ENCODE measurements at regions not wholly inside any gene's neighbourhood (a gene's known extent, or its start where the extent isn't known, plus 50 kb on each side); places are given as distances from the start of the nearest gene placed in this dataset.

DNA sequence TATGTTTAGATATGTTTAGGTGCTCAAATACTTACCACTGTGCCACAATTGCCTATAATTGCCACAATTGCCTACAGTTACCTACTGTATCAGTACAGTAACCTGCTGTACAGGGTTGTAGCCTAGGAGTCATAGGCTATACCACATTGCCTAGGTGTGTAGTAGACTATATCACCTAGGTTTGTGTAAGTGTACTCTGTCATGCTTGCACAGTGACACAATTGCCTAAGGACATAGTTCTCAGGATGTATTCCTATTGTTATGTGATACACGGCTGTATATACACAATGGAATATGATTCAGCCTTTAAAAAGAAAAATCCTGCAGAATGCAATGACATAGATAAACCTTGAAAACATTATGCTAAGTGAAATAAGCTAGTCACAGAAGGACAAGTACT is 264.8 kb downstream of the RAP2B start:
- no peaks in the 10 kb centered on the region for H3K36me3 ChIP-seq (ENCODE audit: control insufficient read depth, low read length)
- H3K9me3 ChIP-seq (ENCODE audit: control insufficient read depth, insufficient read depth, low read length) = peaks cover 1% of the 10 kb centered on the region; the same call in 1 of the 2 replicates
- no peaks in the 10 kb centered on the region for H3K27me3 ChIP-seq (ENCODE audit: control insufficient read depth, low read length)
- no peak overlapping the region for H3K4me3 ChIP-seq (ENCODE audit: low read length)
- no peaks in the 10 kb centered on the region for H3K4me1 ChIP-seq (ENCODE audit: control insufficient read depth, low read length)
- no peaks in the 10 kb centered on the region for H3K79me2 ChIP-seq (ENCODE audit: control insufficient read depth, low read length)
- no peak for TF ChIP-seq EZH2phosphoT487 (IDR thresholded peaks at IDR 0.05; ENCODE audit: borderline replicate concordance, low read length)
- TF ChIP-seq, protein P1, sequence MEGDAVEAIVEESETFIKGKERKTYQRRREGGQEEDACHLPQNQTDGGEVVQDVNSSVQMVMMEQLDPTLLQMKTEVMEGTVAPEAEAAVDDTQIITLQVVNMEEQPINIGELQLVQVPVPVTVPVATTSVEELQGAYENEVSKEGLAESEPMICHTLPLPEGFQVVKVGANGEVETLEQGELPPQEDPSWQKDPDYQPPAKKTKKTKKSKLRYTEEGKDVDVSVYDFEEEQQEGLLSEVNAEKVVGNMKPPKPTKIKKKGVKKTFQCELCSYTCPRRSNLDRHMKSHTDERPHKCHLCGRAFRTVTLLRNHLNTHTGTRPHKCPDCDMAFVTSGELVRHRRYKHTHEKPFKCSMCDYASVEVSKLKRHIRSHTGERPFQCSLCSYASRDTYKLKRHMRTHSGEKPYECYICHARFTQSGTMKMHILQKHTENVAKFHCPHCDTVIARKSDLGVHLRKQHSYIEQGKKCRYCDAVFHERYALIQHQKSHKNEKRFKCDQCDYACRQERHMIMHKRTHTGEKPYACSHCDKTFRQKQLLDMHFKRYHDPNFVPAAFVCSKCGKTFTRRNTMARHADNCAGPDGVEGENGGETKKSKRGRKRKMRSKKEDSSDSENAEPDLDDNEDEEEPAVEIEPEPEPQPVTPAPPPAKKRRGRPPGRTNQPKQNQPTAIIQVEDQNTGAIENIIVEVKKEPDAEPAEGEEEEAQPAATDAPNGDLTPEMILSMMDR (IDR thresholded peaks at IDR 0.05; ENCODE audit: low read depth, low read length, poor library complexity, severe bottlenecking) = no peak
- no peaks in the 10 kb centered on the region for H3F3A ChIP-seq (ENCODE audit: control insufficient read depth, insufficient read depth)
- H3K9me2 ChIP-seq (replicated peaks; ENCODE audit: control insufficient read depth, low read length) = no peaks in the 10 kb centered on the region
- H4K20me1 ChIP-seq (ENCODE audit: control insufficient read depth, insufficient read depth, low read depth, low read length) = no peaks in the 10 kb centered on the region
- H3K4me2 ChIP-seq (ENCODE audit: low read length) = no peak overlapping the region
- no peak overlapping the region for H3K27ac ChIP-seq (ENCODE audit: low read depth, low read length)

DNA sequence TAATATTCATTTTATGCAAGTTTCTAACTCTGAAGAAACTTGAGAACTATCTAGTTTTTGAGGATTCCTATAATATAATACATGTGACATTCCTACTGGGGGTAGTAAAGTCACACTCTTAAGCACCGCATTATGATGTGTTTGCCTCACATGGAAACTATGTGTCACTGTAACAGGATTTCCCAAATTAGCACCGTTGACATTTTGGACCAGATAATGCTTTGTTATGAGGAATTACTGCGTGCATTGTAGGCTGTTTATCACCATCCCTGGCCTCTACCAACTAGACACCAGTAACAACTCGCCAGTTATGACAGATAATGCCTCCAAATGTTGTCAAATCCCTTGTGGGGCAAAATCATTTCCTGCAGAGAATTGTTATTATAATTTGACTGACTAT is 267.8 kb downstream of the RAP2B start:
- H3K9me2 ChIP-seq (replicated peaks; ENCODE audit: control insufficient read depth, low read length) = no peaks in the 10 kb centered on the region
- H3K79me2 ChIP-seq (ENCODE audit: control insufficient read depth, low read length) = no peaks in the 10 kb centered on the region
- H3K36me3 ChIP-seq (ENCODE audit: control insufficient read depth, low read length) = no peaks in the 10 kb centered on the region
- no peaks in the 10 kb centered on the region for H3K9me3 ChIP-seq (ENCODE audit: control insufficient read depth, insufficient read depth, low read length)
- no peaks in the 10 kb centered on the region for H3K27me3 ChIP-seq (ENCODE audit: control insufficient read depth, low read length)
- H4K20me1 ChIP-seq (ENCODE audit: control insufficient read depth, insufficient read depth, low read depth, low read length) = no peaks in the 10 kb centered on the region
- no peaks in the 10 kb centered on the region for H3K4me1 ChIP-seq (ENCODE audit: control insufficient read depth, low read length)
- H3F3A ChIP-seq (ENCODE audit: control insufficient read depth, insufficient read depth) = no peaks in the 10 kb centered on the region
- no peak for TF ChIP-seq EZH2phosphoT487 (IDR thresholded peaks at IDR 0.05; ENCODE audit: borderline replicate concordance, low read length)
- H3K4me2 ChIP-seq (ENCODE audit: low read length) = no peak overlapping the region
- H3K27ac ChIP-seq (ENCODE audit: low read depth, low read length) = no peak overlapping the region
- no peak overlapping the region for H3K4me3 ChIP-seq (ENCODE audit: low read length)

DNA sequence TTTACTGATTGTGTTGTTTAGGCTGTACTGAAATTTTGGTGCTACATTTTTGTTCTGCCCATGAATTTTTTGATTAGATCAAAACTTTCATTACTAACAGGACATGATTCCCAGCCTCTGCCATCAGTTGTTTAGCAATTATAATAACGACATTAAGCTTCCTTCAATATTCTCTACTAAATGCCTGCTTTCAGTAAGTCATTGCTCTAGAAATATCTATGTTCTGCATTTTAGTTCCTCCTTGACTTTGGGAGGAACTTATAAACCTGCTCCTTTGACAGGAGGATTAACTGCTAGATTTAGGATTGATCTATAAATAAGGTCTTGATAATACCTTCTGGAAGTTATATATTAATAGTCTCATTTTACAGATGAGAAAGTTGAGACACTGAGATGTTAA is 269.1 kb downstream of the RAP2B start:
- no peak overlapping the region for H3K27ac ChIP-seq (ENCODE audit: low read depth, low read length)
- TF ChIP-seq, protein P1 (IDR thresholded peaks at IDR 0.05; ENCODE audit: low read depth, low read length, poor library complexity, severe bottlenecking) = no peak
- TF ChIP-seq EZH2phosphoT487 (IDR thresholded peaks at IDR 0.05; ENCODE audit: borderline replicate concordance, low read length) = no peak
- H3K9me3 ChIP-seq (ENCODE audit: control insufficient read depth, insufficient read depth, low read length) = no peaks in the 10 kb centered on the region
- no peaks in the 10 kb centered on the region for H3K27me3 ChIP-seq (ENCODE audit: control insufficient read depth, low read length)
- H3K36me3 ChIP-seq (ENCODE audit: control insufficient read depth, low read length) = no peaks in the 10 kb centered on the region
- no peaks in the 10 kb centered on the region for H3K9me2 ChIP-seq (replicated peaks; ENCODE audit: control insufficient read depth, low read length)
- no peaks in the 10 kb centered on the region for H3K4me1 ChIP-seq (ENCODE audit: control insufficient read depth, low read length)
- no peaks in the 10 kb centered on the region for H4K20me1 ChIP-seq (ENCODE audit: control insufficient read depth, insufficient read depth, low read depth, low read length)
- H3K79me2 ChIP-seq (ENCODE audit: control insufficient read depth, low read length) = no peaks in the 10 kb centered on the region
- H3K4me2 ChIP-seq (ENCODE audit: low read length) = no peak overlapping the region
- no peaks in the 10 kb centered on the region for H3F3A ChIP-seq (ENCODE audit: control insufficient read depth, insufficient read depth)
- H3K4me3 ChIP-seq (ENCODE audit: low read length) = no peak overlapping the region

DNA sequence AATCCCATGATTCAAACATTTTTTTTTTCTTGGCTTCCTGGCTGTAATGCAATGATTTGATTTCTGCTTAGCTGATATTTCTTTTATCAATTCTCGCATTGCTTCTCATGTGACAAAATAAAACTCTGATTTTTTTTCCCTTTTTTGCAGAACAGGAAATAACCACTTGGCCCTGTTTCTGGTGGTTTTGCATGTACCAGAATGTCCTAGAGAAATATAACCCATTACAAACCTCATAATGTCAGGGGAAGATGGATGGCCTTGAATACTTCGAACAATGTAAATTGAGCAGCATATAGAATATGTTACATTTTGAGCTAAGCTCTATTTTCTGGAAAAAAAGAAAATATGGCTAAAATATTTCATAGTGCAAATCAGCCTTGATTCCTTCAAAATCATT is 275.6 kb downstream of the RAP2B start:
- H3K9me2 ChIP-seq (replicated peaks; ENCODE audit: control insufficient read depth, low read length) = no peaks in the 10 kb centered on the region
- H3K4me3 ChIP-seq (ENCODE audit: low read length) = no peak overlapping the region
- no peaks in the 10 kb centered on the region for H3K79me2 ChIP-seq (ENCODE audit: control insufficient read depth, low read length)
- no peak overlapping the region for H3K27ac ChIP-seq (ENCODE audit: low read depth, low read length)
- no peaks in the 10 kb centered on the region for H3F3A ChIP-seq (ENCODE audit: control insufficient read depth, insufficient read depth)
- no peaks in the 10 kb centered on the region for H3K27me3 ChIP-seq (ENCODE audit: control insufficient read depth, low read length)
- H3K4me1 ChIP-seq (ENCODE audit: control insufficient read depth, low read length) = no peaks in the 10 kb centered on the region
- no peak for TF ChIP-seq EZH2phosphoT487 (IDR thresholded peaks at IDR 0.05; ENCODE audit: borderline replicate concordance, low read length)
- TF ChIP-seq, protein P1 (IDR thresholded peaks at IDR 0.05; ENCODE audit: low read depth, low read length, poor library complexity, severe bottlenecking) = no peak
- H3K9me3 ChIP-seq (ENCODE audit: control insufficient read depth, insufficient read depth, low read length) = no peaks in the 10 kb centered on the region
- no peak overlapping the region for H3K4me2 ChIP-seq (ENCODE audit: low read length)
- H3K36me3 ChIP-seq (ENCODE audit: control insufficient read depth, low read length) = no peaks in the 10 kb centered on the region
- H4K20me1 ChIP-seq (ENCODE audit: control insufficient read depth, insufficient read depth, low read depth, low read length) = no peaks in the 10 kb centered on the region
